GM23338 (cell line): ENCODE measurements at regions not wholly inside any gene's neighbourhood (a gene's known extent, or its start where the extent isn't known, plus 50 kb on each side); places are given as distances from the start of the nearest gene placed in this dataset.

Source experiments
- ATAC-seq: fragments of 200-7000 bp; cut with Tn5 transposase; 3 replicates; pipeline ENCODE4 v1.9.1; 2020
- DNase-seq: peaks from one replicate; pipeline ENCODE4 v3.0.0-alpha.2; 2015; ENCODE audit warnings: low spot score
- H2AFZ ChIP-seq: fragments of 200-600 bp; sonication (generic); 2 replicates; pipeline ENCODE4 v1.8.0; 2016; ENCODE audit warnings: antibody characterized with exemption, mild to moderate bottlenecking, moderate library complexity
- H3F3A ChIP-seq: fragments of 200-600 bp; sonication (generic); replicated peaks from 2 replicates; pipeline ENCODE4 v1.8.0; 2017; ENCODE audit warnings: antibody characterized with exemption, mixed run types, low read depth
- H3K27ac ChIP-seq: fragments of 200-600 bp; sonication (generic); 2 replicates; pipeline ENCODE4 v1.6.1; 2016; ENCODE audit warnings: low read depth
- H3K27me3 ChIP-seq: fragments of 200-600 bp; sonication (generic); 2 replicates; pipeline ENCODE4 v1.8.0; 2016; ENCODE audit warnings: mild to moderate bottlenecking, mixed run types, moderate library complexity; ENCODE audit not compliant: insufficient read depth
- H3K36me3 ChIP-seq: fragments of 200-600 bp; sonication (generic); 2 replicates; pipeline ENCODE4 v1.8.0; 2016; ENCODE audit warnings: mild to moderate bottlenecking; ENCODE audit not compliant: insufficient read depth
- H3K4me1 ChIP-seq: fragments of 200-600 bp; sonication (generic); 2 replicates; pipeline ENCODE4 v1.8.0; 2016; ENCODE audit warnings: mild to moderate bottlenecking, moderate library complexity; ENCODE audit not compliant: insufficient read depth
- H3K4me2 ChIP-seq: fragments of 200-600 bp; sonication (generic); 2 replicates; pipeline ENCODE4 v1.7.1; 2017; ENCODE audit warnings: mixed run types
- H3K4me3 ChIP-seq: fragments of 200-600 bp; sonication (generic); 2 replicates; pipeline ENCODE4 v1.6.1; 2016; ENCODE audit warnings: mixed run types
- H3K79me2 ChIP-seq: fragments of 200-600 bp; sonication (generic); replicated peaks from 2 replicates; pipeline ENCODE4 v1.8.0; 2017; ENCODE audit warnings: mild to moderate bottlenecking; ENCODE audit not compliant: insufficient read depth
- H3K9me2 ChIP-seq: fragments of 200-600 bp; sonication (generic); 2 replicates; pipeline ENCODE4 v1.8.0; 2017; ENCODE audit not compliant: insufficient read depth
- H4K20me1 ChIP-seq: fragments of 200-600 bp; sonication (generic); replicated peaks from 2 replicates; pipeline ENCODE4 v1.8.0; 2017; ENCODE audit warnings: mild to moderate bottlenecking; ENCODE audit not compliant: insufficient read depth
- H3K27ac Mint-ChIP-seq: 2 replicates; pipeline ENCODE4 v1.8.0; 2020; ENCODE audit warnings: inconsistent platforms, mild to moderate bottlenecking, moderate library complexity, mixed read lengths
- H3K27me3 Mint-ChIP-seq: 3 replicates; pipeline ENCODE4 v1.8.0; 2022; ENCODE audit warnings: low read depth, mild to moderate bottlenecking, moderate library complexity, mixed read lengths, inconsistent platforms; ENCODE audit not compliant: insufficient read depth, poor library complexity
- H3K36me3 Mint-ChIP-seq: 3 replicates; pipeline ENCODE4 v1.8.0; 2021; ENCODE audit warnings: low read depth, mild to moderate bottlenecking, inconsistent platforms, moderate library complexity, mixed read lengths
- H3K4me1 Mint-ChIP-seq: 3 replicates; pipeline ENCODE4 v1.8.0; 2020; ENCODE audit warnings: mild to moderate bottlenecking, inconsistent platforms, mixed read lengths
- H3K4me3 Mint-ChIP-seq: 3 replicates; pipeline ENCODE4 v1.8.0; 2021; ENCODE audit warnings: moderate library complexity, mild to moderate bottlenecking, inconsistent platforms, mixed read lengths
- H3K9me3 Mint-ChIP-seq: 3 replicates; pipeline ENCODE4 v1.8.0; 2020; ENCODE audit warnings: moderate library complexity, mild to moderate bottlenecking, inconsistent platforms, mixed read lengths
- REST ChIP-seq: IDR thresholded peaks from one replicate; pipeline ENCODE4 v1.6.1; 2018; ENCODE audit warnings: antibody characterized with exemption; ENCODE audit not compliant: unreplicated experiment
- ZNF114 ChIP-seq: fragments of 250-450 bp; sonication (Bioruptor Pico); IDR thresholded peaks from 2 replicates; pipeline ENCODE4 v1.5.0; 2020; ENCODE audit warnings: mild to moderate bottlenecking, moderate library complexity
- ZNF331 ChIP-seq: fragments of 250-450 bp; sonication (Bioruptor Pico); IDR thresholded peaks from 2 replicates; pipeline ENCODE4 v1.5.0; 2020; ENCODE audit warnings: low read depth, mild to moderate bottlenecking, moderate library complexity
- ZNF462 ChIP-seq: fragments of 250-450 bp; sonication (Bioruptor Pico); IDR thresholded peaks from 2 replicates; pipeline ENCODE4 v1.5.0; 2020; ENCODE audit warnings: mild to moderate bottlenecking, moderate library complexity
- TF ChIP-seq, protein P1 (sequence below): IDR thresholded peaks from 2 replicates; pipeline ENCODE4 v1.6.1; 2016; ENCODE audit warnings: antibody characterized with exemption

GRCh38 chr16:16971042-16971441 lies 499.7 kb downstream of the XYLT1 start:
- no peaks in the 10 kb centered on the region for H3K79me2 ChIP-seq
- DNase-seq (no peak), ATAC-seq (no peak)
- no peaks in the 10 kb centered on the region for H3K4me1 ChIP-seq
- peaks cover 6% of the 10 kb centered on the region for H3K27me3 Mint-ChIP-seq
- H3K36me3 ChIP-seq = no peaks in the 10 kb centered on the region
- no peak overlapping the region for H3K4me3 Mint-ChIP-seq
- H3K4me3 ChIP-seq = no peak overlapping the region
- no peaks in the 10 kb centered on the region for H3K36me3 Mint-ChIP-seq
- H3K4me2 ChIP-seq = no peak overlapping the region
- no peaks in the 10 kb centered on the region for H3K27me3 ChIP-seq
- H3K27ac Mint-ChIP-seq = no peak overlapping the region
- H4K20me1 ChIP-seq = no peaks in the 10 kb centered on the region; the same call in 1 of the 2 replicates
- no peaks in the 10 kb centered on the region; the same call in 2 of the 3 replicates for H3K9me3 Mint-ChIP-seq
- H3K9me2 ChIP-seq = peaks cover 6% of the 10 kb centered on the region
- TF ChIP-seq ZNF331 (no peak), ZNF114 (CRISPR knock-in tag) (no peak), REST (no peak), ZNF462 (CRISPR knock-in tag) (no peak)
- TF ChIP-seq, protein P1, sequence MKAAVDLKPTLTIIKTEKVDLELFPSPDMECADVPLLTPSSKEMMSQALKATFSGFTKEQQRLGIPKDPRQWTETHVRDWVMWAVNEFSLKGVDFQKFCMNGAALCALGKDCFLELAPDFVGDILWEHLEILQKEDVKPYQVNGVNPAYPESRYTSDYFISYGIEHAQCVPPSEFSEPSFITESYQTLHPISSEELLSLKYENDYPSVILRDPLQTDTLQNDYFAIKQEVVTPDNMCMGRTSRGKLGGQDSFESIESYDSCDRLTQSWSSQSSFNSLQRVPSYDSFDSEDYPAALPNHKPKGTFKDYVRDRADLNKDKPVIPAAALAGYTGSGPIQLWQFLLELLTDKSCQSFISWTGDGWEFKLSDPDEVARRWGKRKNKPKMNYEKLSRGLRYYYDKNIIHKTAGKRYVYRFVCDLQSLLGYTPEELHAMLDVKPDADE = no peak
- no peak overlapping the region for H3K27ac ChIP-seq
- no peaks in the 10 kb centered on the region for H3K4me1 Mint-ChIP-seq
- no peak overlapping the region for H2AFZ ChIP-seq
- H3F3A ChIP-seq = no peaks in the 10 kb centered on the region
